Neural crest cell (in vitro differentiated cells): ENCODE measurements at regions not wholly inside any gene's neighbourhood (a gene's known extent, or its start where the extent isn't known, plus 50 kb on each side); places are given as distances from the start of the nearest gene placed in this dataset.
A peak's percentile ranks its signal among the peaks of the same experiment; 100 is the strongest.

Source experiments
- DNase-seq: peaks from one replicate; pipeline ENCODE4 v3.0.0; 2021; ENCODE audit warnings: low read depth, mixed read lengths, low spot score
- H3K27ac Mint-ChIP-seq: one replicate; pipeline ENCODE4 v1.8.0; 2021; ENCODE audit warnings: mild to moderate bottlenecking, mixed read lengths; ENCODE audit not compliant: unreplicated experiment
- H3K27me3 Mint-ChIP-seq: 2 replicates; pipeline ENCODE4 v1.8.0; 2021; ENCODE audit warnings: low read depth, mild to moderate bottlenecking, mixed read lengths
- H3K36me3 Mint-ChIP-seq: 2 replicates; pipeline ENCODE4 v1.8.0; 2021; ENCODE audit warnings: low read depth, mild to moderate bottlenecking, mixed read lengths
- H3K4me1 Mint-ChIP-seq: 2 replicates; pipeline ENCODE4 v1.8.0; 2021; ENCODE audit warnings: mixed read lengths
- H3K4me3 Mint-ChIP-seq: one replicate; pipeline ENCODE4 v1.8.0; 2021; ENCODE audit warnings: mild to moderate bottlenecking, mixed read lengths
- H3K9me3 Mint-ChIP-seq: 2 replicates; pipeline ENCODE4 v1.8.0; 2021; ENCODE audit warnings: mixed read lengths
- CTCF ChIP-seq: fragments of 200-600 bp; sonication (generic); conservative IDR thresholded peaks from 2 replicates; pipeline ENCODE4 v1.5.0; 2021; ENCODE audit warnings: antibody characterized with exemption, mild to moderate bottlenecking

- Mint-ChIP-seq H3K36me3 (no peaks in the 10 kb centered on the region), H3K27me3 (peaks cover 12% of the 10 kb centered on the region), H3K4me3 (no peak overlapping the region), H3K27ac (no peak overlapping the region), H3K9me3 (no peaks in the 10 kb centered on the region), H3K4me1 (peaks cover 12% of the 10 kb centered on the region)
- TF ChIP-seq CTCF: no peak
- no peak for DNase-seq
Measured at GRCh38 chr1:36652011-36652410, 169.3 kb upstream of the CSF3R start.

- Mint-ChIP-seq H3K27ac (no peak overlapping the region), H3K9me3 (no peaks in the 10 kb centered on the region), H3K36me3 (no peaks in the 10 kb centered on the region), H3K4me1 (peaks cover 12% of the 10 kb centered on the region), H3K4me3 (no peak overlapping the region), H3K27me3 (peaks cover 12% of the 10 kb centered on the region)
- no peak for TF ChIP-seq CTCF
- DNase-seq: no peak
Measured at GRCh38 chr1:36651176-36651910, 168.6 kb upstream of the CSF3R start.

GRCh38 chr1:36650200-36651065 is 167.7 kb upstream of the CSF3R start:
- peak; percentile 83 for TF ChIP-seq CTCF
- no peak overlapping the region for H3K27ac Mint-ChIP-seq
- H3K27me3 Mint-ChIP-seq: peaks cover 11% of the 10 kb centered on the region

GRCh38 chr1:36645867-36646266 is 163.2 kb upstream of the CSF3R start:
- no peaks in the 10 kb centered on the region for H3K9me3 Mint-ChIP-seq
- no peak overlapping the region for H3K27ac Mint-ChIP-seq
- H3K36me3 Mint-ChIP-seq: no peaks in the 10 kb centered on the region
- H3K27me3 Mint-ChIP-seq: peaks cover 2% of the 10 kb centered on the region
- TF ChIP-seq CTCF: no peak
- DNase-seq: no peak
- no peaks in the 10 kb centered on the region for H3K4me1 Mint-ChIP-seq
- no peak overlapping the region for H3K4me3 Mint-ChIP-seq

More at GRCh38 chr1:36650200-36651065, 167.7 kb upstream of the CSF3R start:
- no peak overlapping the region for H3K4me3 Mint-ChIP-seq
- H3K36me3 Mint-ChIP-seq: no peaks in the 10 kb centered on the region
- H3K4me1 Mint-ChIP-seq: peaks cover 12% of the 10 kb centered on the region
- peak; percentile 78 for DNase-seq
- H3K9me3 Mint-ChIP-seq: no peaks in the 10 kb centered on the region

- TF ChIP-seq CTCF: no peak
- DNase-seq: no peak
- no peaks in the 10 kb centered on the region for H3K27me3 Mint-ChIP-seq
Measured at GRCh38 chr1:36644556-36644955, 161.8 kb upstream of the CSF3R start.

More at GRCh38 chr1:36644556-36644955, 161.8 kb upstream of the CSF3R start:
- H3K36me3 Mint-ChIP-seq: no peaks in the 10 kb centered on the region
- H3K4me1 Mint-ChIP-seq: no peaks in the 10 kb centered on the region
- no peaks in the 10 kb centered on the region for H3K9me3 Mint-ChIP-seq
- no peak overlapping the region for H3K4me3 Mint-ChIP-seq
- H3K27ac Mint-ChIP-seq: no peak overlapping the region
